Suprapubic skin (tissue), 3 donors: ENCODE measurements at regions not wholly inside any gene's neighbourhood (a gene's known extent, or its start where the extent isn't known, plus 50 kb on each side); places are given as distances from the start of the nearest gene placed in this dataset.

Experiments used
- EP300 ChIP-seq: sonication (generic); formaldehyde crosslinking; IDR thresholded peaks from one replicate; pipeline ENCODE4 v1.6.1; 2017; ENCODE audit warnings: antibody characterized with exemption
- TF ChIP-seq, protein P1 (sequence below), 2 donors: fragments of 200-600 bp in 1 of 2; fragments of 450-650 bp in 1 of 2; sonication (generic) in 1 of 2; IDR thresholded peaks; one replicate each; pipeline ENCODE4 v1.5.1; 2016 to 2019; ENCODE audit warnings: antibody characterized with exemption in 2 of 2, mild to moderate bottlenecking in 1 of 2, moderate library complexity in 1 of 2

- TF ChIP-seq, protein P1, sequence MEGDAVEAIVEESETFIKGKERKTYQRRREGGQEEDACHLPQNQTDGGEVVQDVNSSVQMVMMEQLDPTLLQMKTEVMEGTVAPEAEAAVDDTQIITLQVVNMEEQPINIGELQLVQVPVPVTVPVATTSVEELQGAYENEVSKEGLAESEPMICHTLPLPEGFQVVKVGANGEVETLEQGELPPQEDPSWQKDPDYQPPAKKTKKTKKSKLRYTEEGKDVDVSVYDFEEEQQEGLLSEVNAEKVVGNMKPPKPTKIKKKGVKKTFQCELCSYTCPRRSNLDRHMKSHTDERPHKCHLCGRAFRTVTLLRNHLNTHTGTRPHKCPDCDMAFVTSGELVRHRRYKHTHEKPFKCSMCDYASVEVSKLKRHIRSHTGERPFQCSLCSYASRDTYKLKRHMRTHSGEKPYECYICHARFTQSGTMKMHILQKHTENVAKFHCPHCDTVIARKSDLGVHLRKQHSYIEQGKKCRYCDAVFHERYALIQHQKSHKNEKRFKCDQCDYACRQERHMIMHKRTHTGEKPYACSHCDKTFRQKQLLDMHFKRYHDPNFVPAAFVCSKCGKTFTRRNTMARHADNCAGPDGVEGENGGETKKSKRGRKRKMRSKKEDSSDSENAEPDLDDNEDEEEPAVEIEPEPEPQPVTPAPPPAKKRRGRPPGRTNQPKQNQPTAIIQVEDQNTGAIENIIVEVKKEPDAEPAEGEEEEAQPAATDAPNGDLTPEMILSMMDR (IDR thresholded peaks at IDR 0.05), result no peak
- TF ChIP-seq EP300, result no peak
These were observed 152.7 kb downstream of the SOX9 start for GRCh38 chr17:72273289-72274056.
